ENCODE measurements at regions not wholly inside any gene's neighbourhood (a gene's known extent, or its start where the extent isn't known, plus 50 kb on each side); places are given as distances from the start of the nearest gene placed in this dataset.

DNA sequence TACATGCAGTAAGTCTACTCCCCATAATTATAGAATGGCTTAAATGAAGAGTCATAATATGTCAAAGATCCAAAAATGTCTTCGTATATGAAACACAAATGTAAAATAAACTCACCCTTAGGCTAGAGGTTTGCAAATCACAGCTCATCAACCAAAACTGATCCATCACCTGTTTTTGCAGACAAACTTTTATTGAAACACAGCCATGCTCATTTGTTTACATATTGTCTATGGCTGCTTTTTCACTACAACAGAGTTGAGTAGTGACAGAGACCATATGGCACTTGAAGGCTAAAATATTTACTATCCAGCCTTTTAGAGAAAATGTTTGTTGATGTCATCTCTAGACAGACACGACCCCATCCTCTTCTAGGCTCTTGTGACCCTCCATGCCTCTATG lies 64.5 kb upstream of the GEMIN8 start:
- H3K27ac ChIP-seq (ENCODE audit: low read depth in 2 of 2, low read length in 1 of 2) = no peak overlapping the region
- H3K79me2 ChIP-seq (ENCODE audit: insufficient read depth) = no peaks in the 10 kb centered on the region
- TF ChIP-seq, protein P1, sequence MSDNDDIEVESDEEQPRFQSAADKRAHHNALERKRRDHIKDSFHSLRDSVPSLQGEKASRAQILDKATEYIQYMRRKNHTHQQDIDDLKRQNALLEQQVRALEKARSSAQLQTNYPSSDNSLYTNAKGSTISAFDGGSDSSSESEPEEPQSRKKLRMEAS (IDR thresholded peaks at IDR 0.05; ENCODE audit: low read depth) = no peak
- H3K4me1 ChIP-seq (ENCODE audit: control insufficient read depth in 1 of 2, insufficient read depth in 2 of 2, low read depth in 1 of 2, low read length in 1 of 2) = no peaks in the 10 kb centered on the region; a peak in 1 of 4 replicates
- H3F3A ChIP-seq (replicated peaks; ENCODE audit: insufficient read depth) = no peaks in the 10 kb centered on the region
- H3K9me3 ChIP-seq = no peaks in the 10 kb centered on the region
- no peak overlapping the region for H3K4me3 ChIP-seq (ENCODE audit: low read depth in 2 of 2, low read length in 1 of 2)
- POLR2A ChIA-PET = no interaction called here
- no peak overlapping the region for H3K9ac ChIP-seq
- H3K36me3 ChIP-seq (replicated peaks in 1 of 2; ENCODE audit: control insufficient read depth in 1 of 2, insufficient read depth in 2 of 2, low read length in 1 of 2) = no peaks in the 10 kb centered on the region
- no peaks in the 10 kb centered on the region for H4K20me1 ChIP-seq (ENCODE audit: insufficient read depth)
- H3K9me2 ChIP-seq = no peaks in the 10 kb centered on the region
- no peak overlapping the region for H3K4me2 ChIP-seq
- WGBS (ENCODE audit: low lambda C conversion rate) = 2% methylated on average over 2 of the region's 2 CpGs
- peaks cover 8% of the 10 kb centered on the region; the same call in 1 of the 2 replicates for H3K27me3 ChIP-seq (ENCODE audit: insufficient read depth)
- no peak for DNase-seq
- H2AFZ ChIP-seq (ENCODE audit: low read depth) = no peak overlapping the region
- CTCF ChIA-PET = interaction anchor here (0.6 kb wide), 1 partner anchor 9 kb away, joined by 3 read pairs; no protein-coding TSS in a partner anchor

DNA sequence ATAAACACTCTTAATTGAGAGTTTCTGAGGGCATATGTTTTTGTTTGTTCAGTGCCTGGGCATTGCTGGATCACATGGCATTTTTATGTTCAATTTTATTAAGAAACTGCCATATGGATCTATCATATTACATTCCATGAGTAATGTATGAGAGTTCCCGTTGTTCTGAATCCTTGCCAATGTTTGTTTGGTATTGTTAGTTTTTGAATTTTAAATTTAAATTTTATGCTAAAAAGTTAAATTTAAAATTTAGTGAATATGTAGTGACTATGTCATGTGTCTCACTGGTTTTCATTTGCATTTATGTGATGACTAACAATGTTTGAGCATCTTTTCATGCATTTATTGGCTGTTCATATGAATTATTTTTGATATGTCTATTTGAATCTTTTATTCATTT lies 54.8 kb upstream of the GEMIN8 start:
- CTCF ChIA-PET = no interaction called here
- H3K79me2 ChIP-seq (ENCODE audit: insufficient read depth) = no peaks in the 10 kb centered on the region
- H3K36me3 ChIP-seq (replicated peaks in 1 of 2; ENCODE audit: control insufficient read depth in 1 of 2, insufficient read depth in 2 of 2, low read length in 1 of 2) = no peaks in the 10 kb centered on the region
- 10% methylated on average over 1 of the region's 1 CpG for WGBS (ENCODE audit: low lambda C conversion rate)
- no peaks in the 10 kb centered on the region for H4K20me1 ChIP-seq (ENCODE audit: insufficient read depth)
- DNase-seq = no peak
- H3K9me2 ChIP-seq = no peaks in the 10 kb centered on the region
- H3K27ac ChIP-seq (ENCODE audit: low read depth in 2 of 2, low read length in 1 of 2) = no peak overlapping the region
- no peak for TF ChIP-seq FOXM1 (IDR thresholded peaks at IDR 0.05; ENCODE audit: low read depth)
- TF ChIP-seq SMC3 (IDR thresholded peaks at IDR 0.05; ENCODE audit: low read depth, low read length) = no peak
- TF ChIP-seq NFIC (IDR thresholded peaks at IDR 0.05; ENCODE audit: borderline replicate concordance) = no peak
- no peak for TF ChIP-seq CHD2 (IDR thresholded peaks at IDR 0.05; ENCODE audit: low read length, partially characterized antibody)
- TF ChIP-seq JUND (IDR thresholded peaks at IDR 0.05) = no peak
- TF ChIP-seq, protein P2, sequence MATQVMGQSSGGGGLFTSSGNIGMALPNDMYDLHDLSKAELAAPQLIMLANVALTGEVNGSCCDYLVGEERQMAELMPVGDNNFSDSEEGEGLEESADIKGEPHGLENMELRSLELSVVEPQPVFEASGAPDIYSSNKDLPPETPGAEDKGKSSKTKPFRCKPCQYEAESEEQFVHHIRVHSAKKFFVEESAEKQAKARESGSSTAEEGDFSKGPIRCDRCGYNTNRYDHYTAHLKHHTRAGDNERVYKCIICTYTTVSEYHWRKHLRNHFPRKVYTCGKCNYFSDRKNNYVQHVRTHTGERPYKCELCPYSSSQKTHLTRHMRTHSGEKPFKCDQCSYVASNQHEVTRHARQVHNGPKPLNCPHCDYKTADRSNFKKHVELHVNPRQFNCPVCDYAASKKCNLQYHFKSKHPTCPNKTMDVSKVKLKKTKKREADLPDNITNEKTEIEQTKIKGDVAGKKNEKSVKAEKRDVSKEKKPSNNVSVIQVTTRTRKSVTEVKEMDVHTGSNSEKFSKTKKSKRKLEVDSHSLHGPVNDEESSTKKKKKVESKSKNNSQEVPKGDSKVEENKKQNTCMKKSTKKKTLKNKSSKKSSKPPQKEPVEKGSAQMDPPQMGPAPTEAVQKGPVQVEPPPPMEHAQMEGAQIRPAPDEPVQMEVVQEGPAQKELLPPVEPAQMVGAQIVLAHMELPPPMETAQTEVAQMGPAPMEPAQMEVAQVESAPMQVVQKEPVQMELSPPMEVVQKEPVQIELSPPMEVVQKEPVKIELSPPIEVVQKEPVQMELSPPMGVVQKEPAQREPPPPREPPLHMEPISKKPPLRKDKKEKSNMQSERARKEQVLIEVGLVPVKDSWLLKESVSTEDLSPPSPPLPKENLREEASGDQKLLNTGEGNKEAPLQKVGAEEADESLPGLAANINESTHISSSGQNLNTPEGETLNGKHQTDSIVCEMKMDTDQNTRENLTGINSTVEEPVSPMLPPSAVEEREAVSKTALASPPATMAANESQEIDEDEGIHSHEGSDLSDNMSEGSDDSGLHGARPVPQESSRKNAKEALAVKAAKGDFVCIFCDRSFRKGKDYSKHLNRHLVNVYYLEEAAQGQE (IDR thresholded peaks at IDR 0.05; ENCODE audit: low read depth, low read length) = no peak
- no peak for TF ChIP-seq TCF12 (IDR thresholded peaks at IDR 0.05)
- TF ChIP-seq MEF2A (IDR thresholded peaks at IDR 0.05; ENCODE audit: borderline replicate concordance, low read depth) = no peak
- no peaks in the 10 kb centered on the region for H3K4me1 ChIP-seq (ENCODE audit: control insufficient read depth in 1 of 2, insufficient read depth in 2 of 2, low read depth in 1 of 2, low read length in 1 of 2)
- H3K9me3 ChIP-seq = no peaks in the 10 kb centered on the region
- no peak overlapping the region for H3K4me2 ChIP-seq
- H3K27me3 ChIP-seq (ENCODE audit: insufficient read depth) = no peaks in the 10 kb centered on the region; the same call in 1 of the 2 replicates
- H3K9ac ChIP-seq = no peak overlapping the region
- no peak overlapping the region for H2AFZ ChIP-seq (ENCODE audit: low read depth)
- H3F3A ChIP-seq (replicated peaks; ENCODE audit: insufficient read depth) = no peaks in the 10 kb centered on the region
- POLR2A ChIA-PET = no interaction called here
- no peak overlapping the region for H3K4me3 ChIP-seq (ENCODE audit: low read depth in 2 of 2, low read length in 1 of 2)

DNA sequence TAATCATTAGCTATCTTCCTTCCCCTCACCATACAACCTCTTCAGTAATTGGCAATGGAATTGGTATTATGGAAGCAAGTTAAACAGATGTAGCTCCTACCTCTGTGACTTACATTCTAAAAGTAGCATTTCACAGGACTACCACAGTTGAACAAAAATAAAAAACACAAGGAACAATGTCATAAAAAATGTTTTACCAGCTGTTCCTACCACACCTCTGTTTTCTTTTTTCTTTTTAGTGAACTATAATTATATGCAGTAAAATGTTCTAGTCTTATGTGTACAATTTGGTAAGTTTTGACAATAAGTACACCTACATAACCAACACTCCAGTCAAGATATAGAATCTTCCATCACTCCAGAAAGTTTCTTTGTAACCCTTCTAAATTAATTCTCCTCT lies 54.1 kb upstream of the GEMIN8 start:
- H3K4me3 ChIP-seq (ENCODE audit: low read depth in 2 of 2, low read length in 1 of 2) = no peak overlapping the region
- H3K9ac ChIP-seq = no peak overlapping the region
- H3F3A ChIP-seq (replicated peaks; ENCODE audit: insufficient read depth) = no peaks in the 10 kb centered on the region
- no peak overlapping the region for H3K27ac ChIP-seq (ENCODE audit: low read depth in 2 of 2, low read length in 1 of 2)
- H3K36me3 ChIP-seq (replicated peaks in 1 of 2; ENCODE audit: control insufficient read depth in 1 of 2, insufficient read depth in 2 of 2, low read length in 1 of 2) = no peaks in the 10 kb centered on the region
- ChIA-PET CTCF (no interaction called here), POLR2A (no interaction called here)
- no peaks in the 10 kb centered on the region; the same call in 1 of the 2 replicates for H3K27me3 ChIP-seq (ENCODE audit: insufficient read depth)
- no peak overlapping the region for H2AFZ ChIP-seq (ENCODE audit: low read depth)
- no peaks in the 10 kb centered on the region for H3K9me3 ChIP-seq
- no peaks in the 10 kb centered on the region for H3K9me2 ChIP-seq
- H3K4me2 ChIP-seq = no peak overlapping the region
- no peaks in the 10 kb centered on the region for H4K20me1 ChIP-seq (ENCODE audit: insufficient read depth)
- H3K79me2 ChIP-seq (ENCODE audit: insufficient read depth) = no peaks in the 10 kb centered on the region
- H3K4me1 ChIP-seq (ENCODE audit: control insufficient read depth in 1 of 2, insufficient read depth in 2 of 2, low read depth in 1 of 2, low read length in 1 of 2) = no peaks in the 10 kb centered on the region
- no peak for DNase-seq
- TF ChIP-seq EP300 (IDR thresholded peaks at IDR 0.05; ENCODE audit: borderline replicate concordance in 1 of 2, low read depth in 1 of 2, low read length in 1 of 2) = no peak
- TF ChIP-seq MXI1 (IDR thresholded peaks at IDR 0.05; ENCODE audit: low read depth, low read length) = no peak
- no peak for TF ChIP-seq FOXM1 (IDR thresholded peaks at IDR 0.05; ENCODE audit: low read depth)
- no peak for TF ChIP-seq FOSL2 (IDR thresholded peaks at IDR 0.05; ENCODE audit: borderline replicate concordance, low read depth)
- TF ChIP-seq, protein P3, sequence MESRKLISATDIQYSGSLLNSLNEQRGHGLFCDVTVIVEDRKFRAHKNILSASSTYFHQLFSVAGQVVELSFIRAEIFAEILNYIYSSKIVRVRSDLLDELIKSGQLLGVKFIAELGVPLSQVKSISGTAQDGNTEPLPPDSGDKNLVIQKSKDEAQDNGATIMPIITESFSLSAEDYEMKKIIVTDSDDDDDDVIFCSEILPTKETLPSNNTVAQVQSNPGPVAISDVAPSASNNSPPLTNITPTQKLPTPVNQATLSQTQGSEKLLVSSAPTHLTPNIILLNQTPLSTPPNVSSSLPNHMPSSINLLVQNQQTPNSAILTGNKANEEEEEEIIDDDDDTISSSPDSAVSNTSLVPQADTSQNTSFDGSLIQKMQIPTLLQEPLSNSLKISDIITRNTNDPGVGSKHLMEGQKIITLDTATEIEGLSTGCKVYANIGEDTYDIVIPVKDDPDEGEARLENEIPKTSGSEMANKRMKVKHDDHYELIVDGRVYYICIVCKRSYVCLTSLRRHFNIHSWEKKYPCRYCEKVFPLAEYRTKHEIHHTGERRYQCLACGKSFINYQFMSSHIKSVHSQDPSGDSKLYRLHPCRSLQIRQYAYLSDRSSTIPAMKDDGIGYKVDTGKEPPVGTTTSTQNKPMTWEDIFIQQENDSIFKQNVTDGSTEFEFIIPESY (IDR thresholded peaks at IDR 0.05; ENCODE audit: borderline replicate concordance, low read depth) = no peak
- TF ChIP-seq, protein P4, sequence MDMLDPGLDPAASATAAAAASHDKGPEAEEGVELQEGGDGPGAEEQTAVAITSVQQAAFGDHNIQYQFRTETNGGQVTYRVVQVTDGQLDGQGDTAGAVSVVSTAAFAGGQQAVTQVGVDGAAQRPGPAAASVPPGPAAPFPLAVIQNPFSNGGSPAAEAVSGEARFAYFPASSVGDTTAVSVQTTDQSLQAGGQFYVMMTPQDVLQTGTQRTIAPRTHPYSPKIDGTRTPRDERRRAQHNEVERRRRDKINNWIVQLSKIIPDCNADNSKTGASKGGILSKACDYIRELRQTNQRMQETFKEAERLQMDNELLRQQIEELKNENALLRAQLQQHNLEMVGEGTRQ (IDR thresholded peaks at IDR 0.05; ENCODE audit: borderline replicate concordance, low read depth, low read length) = no peak
- no peak for TF ChIP-seq TCF12 (IDR thresholded peaks at IDR 0.05)
- no peak for TF ChIP-seq POLR2AphosphoS5 (IDR thresholded peaks at IDR 0.05; ENCODE audit: low read depth, low read length)
- no peak for TF ChIP-seq RFX5 (IDR thresholded peaks at IDR 0.05; ENCODE audit: low read length)
- TF ChIP-seq GABPA (IDR thresholded peaks at IDR 0.05; ENCODE audit: low read depth) = no peak
- no peak for TF ChIP-seq FOXJ3 (CRISPR knock-in tag; IDR thresholded peaks at IDR 0.05)

All from SK-N-SH (cell line).